ENCODE measurements at regions not wholly inside any gene's neighbourhood (a gene's known extent, or its start where the extent isn't known, plus 50 kb on each side); places are given as distances from the start of the nearest gene placed in this dataset.

GRCh38 chr7:25594122-25594521, 365.8 kb upstream of the NPVF start:
- TF ChIP-seq CTCF (IDR thresholded peaks at IDR 0.05; ENCODE audit: low read depth, low read length) = no peak
- TF ChIP-seq EZH2phosphoT487 (IDR thresholded peaks at IDR 0.05; ENCODE audit: low read depth) = no peak

Data from OCI-LY3 (cell line).